ENCODE measurements at regions not wholly inside any gene's neighbourhood (a gene's known extent, or its start where the extent isn't known, plus 50 kb on each side); places are given as distances from the start of the nearest gene placed in this dataset.

- no peak for DNase-seq (ENCODE audit: low read depth, low spot score)
- Histone ChIP-seq H4K20me1 (ENCODE audit: insufficient read depth) (no peaks in the 10 kb centered on the region), H3K9me2 (ENCODE audit: insufficient read depth) (no peaks in the 10 kb centered on the region), H3K36me3 (ENCODE audit: control insufficient read depth in 1 of 2, insufficient read depth in 2 of 2, low read length in 2 of 2) (no peaks in the 10 kb centered on the region), H3K27ac (ENCODE audit: low read depth, low read length) (no peak overlapping the region), H3K27me3 (ENCODE audit: insufficient read depth, low read length) (0 out of 2 replicates have a peak, but pooled peaks cover 2% of the 10 kb centered on the region), H3K79me2 (ENCODE audit: insufficient read depth, low read length) (no peaks in the 10 kb centered on the region), H3K4me1 (ENCODE audit: control insufficient read depth in 1 of 2, insufficient read depth in 2 of 2, low read length in 2 of 2) (peaks cover 0 to 9% of the 10 kb centered on the region in 2 experiments; a peak in 1 of 4 replicates), H3K4me2 (ENCODE audit: low read length) (peak overlapping the region; percentile 14; the same call in 1 of the 2 replicates), H3K4me3 (replicated peaks in 1 of 2; ENCODE audit: low read depth in 1 of 2, low read length in 2 of 2) (no peak overlapping the region), H2AFZ (ENCODE audit: low read depth, low read length, poor library complexity, severe bottlenecking) (no peak overlapping the region), H3K9ac (ENCODE audit: low read length) (no peak overlapping the region), H3K9me3 (ENCODE audit: control insufficient read depth in 1 of 2, insufficient read depth in 1 of 2, low read depth in 1 of 2, low read length in 2 of 2) (no peaks in the 10 kb centered on the region)
- no peak for TF ChIP-seq EZH2 (IDR thresholded peaks at IDR 0.05)
- no peak for TF ChIP-seq CBX3 (IDR thresholded peaks at IDR 0.05; ENCODE audit: low read depth)
- peak; percentile 24; the same call in 1 of the 2 replicates for TF ChIP-seq MAX (IDR thresholded peaks at IDR 0.05)
- RAD21 ChIA-PET (ENCODE audit: low non-redundant PET in 1 of 2, low total read pairs in 2 of 2, uncharacterized antibody in 2 of 2, unreplicated experiment in 2 of 2), result no interaction called here
- ATAC-seq, result no peak
- CTCF ChIA-PET, result no interaction called here
- POLR2A ChIA-PET, result no interaction called here
- intact Hi-C loops (cut with micrococcal nuclease), result no loop called here
- no TSS peak for BruUV-seq (replicated peaks)
Observed at GRCh38 chr20:19047040-19047950, 165.1 kb upstream of the SLC24A3 start.

- Histone ChIP-seq H3K36me3 (ENCODE audit: control insufficient read depth in 1 of 2, insufficient read depth in 2 of 2, low read length in 2 of 2) (no peaks in the 10 kb centered on the region), H3K9me3 (ENCODE audit: control insufficient read depth in 1 of 2, insufficient read depth in 1 of 2, low read depth in 1 of 2, low read length in 2 of 2) (no peaks in the 10 kb centered on the region), H3K9ac (ENCODE audit: low read length) (no peak overlapping the region), H4K20me1 (ENCODE audit: insufficient read depth) (no peaks in the 10 kb centered on the region), H3K79me2 (ENCODE audit: insufficient read depth, low read length) (no peaks in the 10 kb centered on the region), H3K27me3 (ENCODE audit: insufficient read depth, low read length) (no peaks in the 10 kb centered on the region), H3K4me2 (ENCODE audit: low read length) (no peak overlapping the region; the same call in 1 of the 2 replicates), H3K4me3 (replicated peaks in 1 of 2; ENCODE audit: low read depth in 1 of 2, low read length in 2 of 2) (no peak overlapping the region), H3K4me1 (ENCODE audit: control insufficient read depth in 1 of 2, insufficient read depth in 2 of 2, low read length in 2 of 2) (peaks cover 0 to 9% of the 10 kb centered on the region in 2 experiments; a peak in 1 of 4 replicates), H3K27ac (ENCODE audit: low read depth, low read length) (no peak overlapping the region), H3K9me2 (ENCODE audit: insufficient read depth) (no peaks in the 10 kb centered on the region), H2AFZ (ENCODE audit: low read depth, low read length, poor library complexity, severe bottlenecking) (no peak overlapping the region)
- TF ChIP-seq MAX (IDR thresholded peaks at IDR 0.05) (no peak; the same call in 1 of the 2 replicates), SP1 (IDR thresholded peaks at IDR 0.05; ENCODE audit: low read depth) (no peak), EGR1 (IDR thresholded peaks at IDR 0.05; ENCODE audit: low read depth) (no peak), RAD21 (IDR thresholded peaks at IDR 0.05; ENCODE audit: low read depth) (no peak), CBX3 (IDR thresholded peaks at IDR 0.05; ENCODE audit: low read depth) (no peak), JUND (IDR thresholded peaks at IDR 0.05) (no peak), CTCF (IDR thresholded peaks at IDR 0.05 in 2 of 3, conservative IDR thresholded peaks at IDR 0.05 in 1 of 3; ENCODE audit: borderline replicate concordance in 1 of 3, insufficient read depth in 1 of 3, low read depth in 2 of 3, low read length in 2 of 3) (no peak)
- ChIA-PET POLR2A (no interaction called here), CTCF (no interaction called here), RAD21 (ENCODE audit: low non-redundant PET in 1 of 2, low total read pairs in 2 of 2, uncharacterized antibody in 2 of 2, unreplicated experiment in 2 of 2) (no interaction called here)
- ATAC-seq (no peak), DNase-seq (ENCODE audit: low read depth, low spot score) (no peak)
- intact Hi-C loops (cut with micrococcal nuclease), result no loop called here
- BruUV-seq (replicated peaks), result no TSS peak
Observed at GRCh38 chr20:19047951-19048296, 164.5 kb upstream of the SLC24A3 start.
